ENCODE measurements at regions not wholly inside any gene's neighbourhood (a gene's known extent, or its start where the extent isn't known, plus 50 kb on each side); places are given as distances from the start of the nearest gene placed in this dataset.

- no peak for DNase-seq
- ChIA-PET POLR2A (no interaction called here), CTCF (no interaction called here)
- Histone ChIP-seq H3K27me3 (ENCODE audit: control insufficient read depth in 1 of 2, insufficient read depth in 2 of 2, low read length in 2 of 2) (no peaks in the 10 kb centered on the region), H3K9me3 (ENCODE audit: control insufficient read depth in 1 of 2, insufficient read depth in 1 of 2, low read length in 2 of 2) (no peaks in the 10 kb centered on the region), H3K4me3 (ENCODE audit: low read length) (no peak overlapping the region), H3K36me3 (ENCODE audit: insufficient read depth, low read length) (no peaks in the 10 kb centered on the region), H3K4me1 (ENCODE audit: insufficient read depth, low read length) (no peaks in the 10 kb centered on the region), H3K27ac (ENCODE audit: low read depth in 1 of 2, low read length in 2 of 2) (no peak overlapping the region)
- Mint-ChIP-seq H3K36me3 (ENCODE audit: low read depth) (no peaks in the 10 kb centered on the region), H3K4me3 (no peak overlapping the region), H3K27ac (no peak overlapping the region), H3K4me1 (ENCODE audit: low read depth) (no peaks in the 10 kb centered on the region), H3K27me3 (no peaks in the 10 kb centered on the region), H3K9me3 (peaks cover 5% of the 10 kb centered on the region)
- no peak for TF ChIP-seq CTCF (IDR thresholded peaks at IDR 0.05)
- ATAC-seq (ENCODE audit: poor library complexity), result no peak
- intact Hi-C loops (cut with DNase I, micrococcal nuclease), result no loop called here
Measured at GRCh38 chr3:22157848-22158247, 406.8 kb upstream of the ZNF385D start.

GRCh38 chr3:22159004-22159695, 408.1 kb upstream of the ZNF385D start:
- H3K4me3 Mint-ChIP-seq, result no peak overlapping the region
- H3K4me3 ChIP-seq (ENCODE audit: low read length), result no peak overlapping the region
- ChIA-PET CTCF (no interaction called here), POLR2A (no interaction called here)
- no peak for TF ChIP-seq CTCF (IDR thresholded peaks at IDR 0.05)
- no peaks in the 10 kb centered on the region for H3K9me3 ChIP-seq (ENCODE audit: control insufficient read depth in 1 of 2, insufficient read depth in 1 of 2, low read length in 2 of 2)
- no peaks in the 10 kb centered on the region for H3K4me1 ChIP-seq (ENCODE audit: insufficient read depth, low read length)
- no peaks in the 10 kb centered on the region for H3K36me3 ChIP-seq (ENCODE audit: insufficient read depth, low read length)
- no peaks in the 10 kb centered on the region for H3K27me3 ChIP-seq (ENCODE audit: control insufficient read depth in 1 of 2, insufficient read depth in 2 of 2, low read length in 2 of 2)
- H3K27me3 Mint-ChIP-seq, result no peaks in the 10 kb centered on the region
- H3K9me3 Mint-ChIP-seq, result peaks cover 5% of the 10 kb centered on the region
- DNase-seq (no peak), ATAC-seq (ENCODE audit: poor library complexity) (no peak)
- no peak overlapping the region for H3K27ac ChIP-seq (ENCODE audit: low read depth in 1 of 2, low read length in 2 of 2)
- H3K27ac Mint-ChIP-seq, result no peak overlapping the region
- intact Hi-C loops (cut with DNase I, micrococcal nuclease), result no loop called here
- no peaks in the 10 kb centered on the region for H3K4me1 Mint-ChIP-seq (ENCODE audit: low read depth)
- no peaks in the 10 kb centered on the region for H3K36me3 Mint-ChIP-seq (ENCODE audit: low read depth)

GRCh38 chr3:22161315-22161714, 410.3 kb upstream of the ZNF385D start:
- TF ChIP-seq CTCF (IDR thresholded peaks at IDR 0.05), result no peak
- H3K4me3 Mint-ChIP-seq, result no peak overlapping the region
- ATAC-seq (ENCODE audit: poor library complexity), result no peak
- intact Hi-C loops (cut with DNase I, micrococcal nuclease), result no loop called here
- no peaks in the 10 kb centered on the region for H3K9me3 ChIP-seq (ENCODE audit: control insufficient read depth in 1 of 2, insufficient read depth in 1 of 2, low read length in 2 of 2)
- H3K4me1 ChIP-seq (ENCODE audit: insufficient read depth, low read length), result no peaks in the 10 kb centered on the region
- no peaks in the 10 kb centered on the region for H3K27me3 Mint-ChIP-seq
- POLR2A ChIA-PET, result no interaction called here
- H3K9me3 Mint-ChIP-seq, result peaks cover 4% of the 10 kb centered on the region
- CTCF ChIA-PET, result no interaction called here
- DNase-seq, result no peak
- H3K36me3 Mint-ChIP-seq (ENCODE audit: low read depth), result no peaks in the 10 kb centered on the region
- H3K4me3 ChIP-seq (ENCODE audit: low read length), result no peak overlapping the region
- no peak overlapping the region for H3K27ac Mint-ChIP-seq
- no peak overlapping the region for H3K27ac ChIP-seq (ENCODE audit: low read depth in 1 of 2, low read length in 2 of 2)
- H3K27me3 ChIP-seq (ENCODE audit: control insufficient read depth in 1 of 2, insufficient read depth in 2 of 2, low read length in 2 of 2), result no peaks in the 10 kb centered on the region
- no peaks in the 10 kb centered on the region for H3K4me1 Mint-ChIP-seq (ENCODE audit: low read depth)
- H3K36me3 ChIP-seq (ENCODE audit: insufficient read depth, low read length), result no peaks in the 10 kb centered on the region

All from CD4-positive, alpha-beta T cell (primary cell).